NCI-H1694 (cell line): ENCODE measurements at regions not wholly inside any gene's neighbourhood (a gene's known extent, or its start where the extent isn't known, plus 50 kb on each side); places are given as distances from the start of the nearest gene placed in this dataset.
"Not testable (repeated sequence)": the region's sequence is repeated elsewhere in the genome, so short reads cannot be mapped to it uniquely, and the experiment has no call there.

ENCODE experiments used
- DNase-seq: peaks from one replicate; lab custom pipeline; 2025; lab: John Stamatoyannopoulos, UW

GRCh38 chr2:185988907-185989306 is 250.3 kb downstream of the FSIP2 start:
- DNase-seq, result not testable (repeated sequence)

GRCh38 chr2:185990861-185991525 is 252.4 kb downstream of the FSIP2 start:
- no peak for DNase-seq

- DNase-seq, result no peak
Measured at GRCh38 chr2:185998562-185999070, 260.0 kb downstream of the FSIP2 start.

- DNase-seq, result no peak
Measured at GRCh38 chr2:186009341-186009740, 270.7 kb downstream of the FSIP2 start.

- DNase-seq, result no peak
Measured at GRCh38 chr2:186017278-186017677, 278.7 kb downstream of the FSIP2 start.

GRCh38 chr2:186024921-186025320 is 286.3 kb downstream of the FSIP2 start:
- DNase-seq, result no peak

GRCh38 chr2:186027922-186028321 is 289.3 kb downstream of the FSIP2 start:
- no peak for DNase-seq

GRCh38 chr2:186031229-186031628 is 292.6 kb downstream of the FSIP2 start:
- DNase-seq, result no peak

GRCh38 chr2:186032102-186032738 is 293.6 kb downstream of the FSIP2 start:
- no peak for DNase-seq

- no peak for DNase-seq
Measured at GRCh38 chr2:186032930-186033329, 294.3 kb downstream of the FSIP2 start.

- DNase-seq, result no peak
Measured at GRCh38 chr2:186033541-186033940, 294.9 kb downstream of the FSIP2 start.

GRCh38 chr2:186036862-186037449 is 298.4 kb downstream of the FSIP2 start:
- no peak for DNase-seq

GRCh38 chr2:186042207-186043028 is 303.8 kb downstream of the FSIP2 start:
- no peak for DNase-seq

GRCh38 chr2:186044761-186045160 is 306.2 kb downstream of the FSIP2 start:
- no peak for DNase-seq

GRCh38 chr2:186052930-186053329 is 314.3 kb downstream of the FSIP2 start:
- DNase-seq, result no peak

GRCh38 chr2:186058614-186059013 is 320.0 kb downstream of the FSIP2 start:
- DNase-seq, result no peak

GRCh38 chr2:186059096-186059495 is 320.5 kb downstream of the FSIP2 start:
- DNase-seq, result peak; percentile 58

- no peak for DNase-seq
Measured at GRCh38 chr2:186060744-186061440, 322.3 kb downstream of the FSIP2 start.

GRCh38 chr2:186064507-186064906 is 325.9 kb downstream of the FSIP2 start:
- DNase-seq, result no peak

- no peak for DNase-seq
Measured at GRCh38 chr2:186065491-186065890, 326.9 kb downstream of the FSIP2 start.

- DNase-seq, result no peak
Measured at GRCh38 chr2:186068139-186068801, 329.7 kb downstream of the FSIP2 start.
